Activated CD4-positive, alpha-beta T cell treated with anti-CD3 and anti-CD28 coated beads, Interleukin-2, amount 10 ng/mL, durations not matched to agents 7 days and 5 days (primary cell): ENCODE measurements at regions not wholly inside any gene's neighbourhood (a gene's known extent, or its start where the extent isn't known, plus 50 kb on each side); places are given as distances from the start of the nearest gene placed in this dataset.
"Not testable (repeated sequence)": the region's sequence is repeated elsewhere in the genome, so short reads cannot be mapped to it uniquely, and the experiment has no call there.

Source experiments
- CTCF ChIA-PET: fragments of 350-600 bp; sonication (Branson Sonifier 250); formaldehyde crosslinking; loops from one replicate; lab custom pipeline; 2021; ENCODE audit warnings: antibody characterized with exemption; lab: Charles Lee
- POLR2A ChIA-PET: fragments of 350-600 bp; sonication (Branson Sonifier 250); formaldehyde crosslinking; loops from one replicate; lab custom pipeline; 2021; ENCODE audit warnings: antibody characterized with exemption; lab: Charles Lee
- DNase-seq: peaks from one replicate; pipeline ENCODE4 v3.0.0-alpha.2; 2020
- H3K27ac Mint-ChIP-seq: one replicate; pipeline ENCODE4 v1.8.0; 2021; ENCODE audit warnings: mild to moderate bottlenecking, moderate library complexity, mixed read lengths
- H3K27me3 Mint-ChIP-seq: one replicate; pipeline ENCODE4 v1.8.0; 2021; ENCODE audit warnings: mixed read lengths
- H3K36me3 Mint-ChIP-seq: one replicate; pipeline ENCODE4 v1.8.0; 2021; ENCODE audit warnings: low read depth, mixed read lengths
- H3K4me1 Mint-ChIP-seq: one replicate; pipeline ENCODE4 v1.8.0; 2021; ENCODE audit warnings: mixed read lengths
- H3K4me3 Mint-ChIP-seq: one replicate; pipeline ENCODE4 v1.8.0; 2021; ENCODE audit warnings: mild to moderate bottlenecking, moderate library complexity, mixed read lengths
- H3K9me3 Mint-ChIP-seq: one replicate; pipeline ENCODE4 v1.8.0; 2021; ENCODE audit warnings: mixed read lengths

- Mint-ChIP-seq H3K9me3 (no peaks in the 10 kb centered on the region), H3K4me3 (no peak overlapping the region), H3K36me3 (no peaks in the 10 kb centered on the region), H3K27ac (no peak overlapping the region), H3K4me1 (no peaks in the 10 kb centered on the region), H3K27me3 (no peaks in the 10 kb centered on the region)
- POLR2A ChIA-PET: no interaction called here
- no peak for DNase-seq
- CTCF ChIA-PET: no interaction called here
Measured at GRCh38 chr11:101835506-101836063, 79.2 kb upstream of the CEP126 start.

DNA sequence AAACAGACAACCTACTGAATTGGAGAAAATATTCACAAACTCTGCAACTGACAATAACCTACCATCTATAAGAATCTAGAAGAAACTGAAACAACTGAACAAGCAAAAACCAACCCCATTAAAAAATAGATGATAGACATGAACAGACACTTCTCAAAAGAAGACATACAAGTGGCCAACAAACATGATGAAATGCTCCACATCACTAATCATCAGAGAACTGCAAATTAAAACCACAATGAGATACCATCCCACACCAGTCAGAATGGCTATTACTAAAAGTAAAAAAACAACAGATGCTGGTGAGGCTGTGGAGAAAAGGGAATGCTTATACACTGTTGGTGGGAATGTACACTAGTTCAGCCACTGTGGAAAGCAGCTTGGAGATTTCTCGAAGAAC lies 84.3 kb upstream of the CEP126 start:
- H3K27ac Mint-ChIP-seq, CTCF ChIA-PET, H3K9me3 Mint-ChIP-seq: not testable (repeated sequence)

GRCh38 chr11:101825531-101825930 lies 89.3 kb upstream of the CEP126 start:
- Mint-ChIP-seq H3K27ac (no peak overlapping the region), H3K9me3 (no peaks in the 10 kb centered on the region), H3K36me3 (no peaks in the 10 kb centered on the region), H3K4me3 (no peak overlapping the region), H3K4me1 (no peaks in the 10 kb centered on the region), H3K27me3 (no peaks in the 10 kb centered on the region)
- POLR2A ChIA-PET: no interaction called here
- DNase-seq: no peak
- CTCF ChIA-PET: no interaction called here

More for the DNA sequence above, 84.3 kb upstream of the CEP126 start:
- POLR2A ChIA-PET, DNase-seq, H3K27me3 Mint-ChIP-seq, H3K4me3 Mint-ChIP-seq, H3K36me3 Mint-ChIP-seq, H3K4me1 Mint-ChIP-seq: not testable (repeated sequence)

- H3K4me1 Mint-ChIP-seq: no peaks in the 10 kb centered on the region
- ChIA-PET CTCF (no interaction called here), POLR2A (no interaction called here)
- no peaks in the 10 kb centered on the region for H3K27me3 Mint-ChIP-seq
- H3K9me3 Mint-ChIP-seq: no peaks in the 10 kb centered on the region
- H3K27ac Mint-ChIP-seq: no peak overlapping the region
- no peak for DNase-seq
- no peak overlapping the region for H3K4me3 Mint-ChIP-seq
- H3K36me3 Mint-ChIP-seq: no peaks in the 10 kb centered on the region
Measured at GRCh38 chr11:101817581-101817980, 97.2 kb upstream of the CEP126 start.

DNA sequence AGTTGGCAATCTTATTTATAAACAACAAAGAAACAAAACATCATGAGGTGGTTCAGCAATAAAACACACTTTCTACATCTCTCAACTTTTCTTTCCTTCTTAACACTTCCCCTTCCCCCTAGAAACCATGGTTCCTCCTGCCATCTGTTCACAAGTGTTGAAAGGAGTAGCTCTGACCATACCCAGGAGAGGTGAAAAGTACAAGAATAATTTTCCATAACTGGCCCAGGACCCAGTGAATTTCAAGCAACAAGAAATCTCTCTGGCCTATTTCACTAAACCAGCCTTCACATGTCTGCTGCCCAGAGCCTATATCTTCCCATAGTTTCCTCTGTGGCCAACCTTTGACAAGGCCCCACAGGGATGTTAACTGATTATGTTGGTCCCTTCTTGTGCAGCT lies 98.2 kb upstream of the CEP126 start:
- Mint-ChIP-seq H3K9me3 (peaks cover 3% of the 10 kb centered on the region), H3K36me3 (no peaks in the 10 kb centered on the region), H3K4me3 (no peak overlapping the region), H3K27ac (no peak overlapping the region), H3K27me3 (no peaks in the 10 kb centered on the region), H3K4me1 (no peaks in the 10 kb centered on the region)
- no peak for DNase-seq
- CTCF ChIA-PET: no interaction called here
- POLR2A ChIA-PET: no interaction called here

- no peaks in the 10 kb centered on the region for H3K27me3 Mint-ChIP-seq
Measured at GRCh38 chr11:101812546-101812945, 102.3 kb upstream of the CEP126 start.

GRCh38 chr11:101810546-101810945 lies 104.3 kb upstream of the CEP126 start:
- Mint-ChIP-seq H3K27me3 (no peaks in the 10 kb centered on the region), H3K4me3 (no peak overlapping the region), H3K27ac (no peak overlapping the region), H3K4me1 (no peaks in the 10 kb centered on the region), H3K9me3 (peaks cover 5% of the 10 kb centered on the region), H3K36me3 (no peaks in the 10 kb centered on the region)
- CTCF ChIA-PET: interaction anchor here (0.6 kb wide), 1 partner anchor 14 kb away, joined by 3 read pairs; no protein-coding TSS in a partner anchor
- POLR2A ChIA-PET: no interaction called here
- DNase-seq: no peak

More at GRCh38 chr11:101812546-101812945, 102.3 kb upstream of the CEP126 start:
- ChIA-PET CTCF (no interaction called here), POLR2A (no interaction called here)
- DNase-seq: no peak
- H3K36me3 Mint-ChIP-seq: no peaks in the 10 kb centered on the region
- peaks cover 5% of the 10 kb centered on the region for H3K9me3 Mint-ChIP-seq
- no peak overlapping the region for H3K4me3 Mint-ChIP-seq
- no peaks in the 10 kb centered on the region for H3K4me1 Mint-ChIP-seq
- no peak overlapping the region for H3K27ac Mint-ChIP-seq

GRCh38 chr11:101807531-101807930 lies 107.3 kb upstream of the CEP126 start:
- no peaks in the 10 kb centered on the region for H3K36me3 Mint-ChIP-seq
- POLR2A ChIA-PET: no interaction called here

GRCh38 chr11:101803651-101804050 lies 111.2 kb upstream of the CEP126 start:
- ChIA-PET CTCF (no interaction called here), POLR2A (no interaction called here)
- H3K4me3 Mint-ChIP-seq: no peak overlapping the region
- no peak for DNase-seq
- H3K27ac Mint-ChIP-seq: no peak overlapping the region
- peaks cover 2% of the 10 kb centered on the region for H3K9me3 Mint-ChIP-seq
- H3K27me3 Mint-ChIP-seq: no peaks in the 10 kb centered on the region
- H3K4me1 Mint-ChIP-seq: no peaks in the 10 kb centered on the region
- no peaks in the 10 kb centered on the region for H3K36me3 Mint-ChIP-seq

More at GRCh38 chr11:101807531-101807930, 107.3 kb upstream of the CEP126 start:
- H3K27me3 Mint-ChIP-seq: no peaks in the 10 kb centered on the region
- no peak overlapping the region for H3K4me3 Mint-ChIP-seq
- peaks cover 5% of the 10 kb centered on the region for H3K9me3 Mint-ChIP-seq
- H3K27ac Mint-ChIP-seq: no peak overlapping the region
- H3K4me1 Mint-ChIP-seq: no peaks in the 10 kb centered on the region
- CTCF ChIA-PET: no interaction called here
- no peak for DNase-seq

DNA sequence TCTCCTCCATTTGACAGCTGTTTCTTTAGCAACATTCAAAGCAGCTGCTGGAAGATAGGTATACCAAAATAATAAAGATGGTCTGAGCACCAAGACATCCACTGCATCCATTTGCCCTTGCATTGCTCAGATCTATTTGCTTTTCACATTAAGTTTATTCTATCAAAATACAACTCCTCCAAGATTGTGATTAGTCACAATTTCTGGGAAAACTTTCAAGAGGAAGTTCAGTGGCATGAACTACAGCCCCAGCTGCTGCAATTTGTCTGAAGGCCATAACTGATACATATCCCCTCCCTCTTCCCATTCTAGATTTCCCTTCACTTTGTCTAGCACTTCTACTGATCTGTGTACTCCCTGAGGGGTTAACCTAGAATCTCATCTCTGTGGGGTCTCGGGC lies 117.5 kb upstream of the CEP126 start:
- DNase-seq: no peak
- CTCF ChIA-PET: no interaction called here
- H3K27ac Mint-ChIP-seq: no peak overlapping the region
- H3K27me3 Mint-ChIP-seq: no peaks in the 10 kb centered on the region
- no peaks in the 10 kb centered on the region for H3K4me1 Mint-ChIP-seq
- no peak overlapping the region for H3K4me3 Mint-ChIP-seq
- no peaks in the 10 kb centered on the region for H3K36me3 Mint-ChIP-seq
- POLR2A ChIA-PET: no interaction called here
- peaks cover 2% of the 10 kb centered on the region for H3K9me3 Mint-ChIP-seq

- H3K9me3 Mint-ChIP-seq: no peaks in the 10 kb centered on the region
- POLR2A ChIA-PET: no interaction called here
- CTCF ChIA-PET: no interaction called here
- no peak overlapping the region for H3K27ac Mint-ChIP-seq
- no peaks in the 10 kb centered on the region for H3K4me1 Mint-ChIP-seq
- H3K36me3 Mint-ChIP-seq: no peaks in the 10 kb centered on the region
- H3K4me3 Mint-ChIP-seq: no peak overlapping the region
- no peak for DNase-seq
- no peaks in the 10 kb centered on the region for H3K27me3 Mint-ChIP-seq
Measured at GRCh38 chr11:101792814-101793213, 122.0 kb upstream of the CEP126 start.

DNA sequence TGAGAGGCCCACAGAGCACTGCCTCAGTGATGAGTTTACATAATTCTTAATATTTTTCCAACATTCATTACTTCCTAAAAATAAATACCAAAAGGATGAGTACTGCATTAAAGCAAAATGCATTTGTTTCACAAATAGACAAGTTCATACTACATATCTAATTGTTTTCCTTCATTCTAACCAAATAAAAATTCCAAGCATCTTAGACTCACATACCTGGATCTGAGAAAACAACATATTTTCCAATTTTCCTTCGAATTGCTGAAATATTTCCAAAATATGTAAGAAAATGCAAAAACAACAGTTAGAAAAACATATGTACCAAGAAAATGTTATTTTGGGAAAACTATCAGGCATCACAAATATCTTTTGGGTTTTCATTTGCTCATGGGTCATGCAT lies 127.9 kb upstream of the CEP126 start:
- POLR2A ChIA-PET: no interaction called here
- no peak for DNase-seq
- Mint-ChIP-seq H3K36me3 (no peaks in the 10 kb centered on the region), H3K27ac (no peak overlapping the region), H3K4me3 (no peak overlapping the region), H3K27me3 (no peaks in the 10 kb centered on the region), H3K4me1 (no peaks in the 10 kb centered on the region), H3K9me3 (no peaks in the 10 kb centered on the region)
- CTCF ChIA-PET: interaction anchor here (1.2 kb wide), 1 partner anchor 12 kb away, joined by 3 read pairs; no protein-coding TSS in a partner anchor

GRCh38 chr11:101786421-101786820 lies 128.4 kb upstream of the CEP126 start:
- Mint-ChIP-seq H3K27ac (no peak overlapping the region), H3K27me3 (no peaks in the 10 kb centered on the region), H3K4me3 (no peak overlapping the region), H3K4me1 (no peaks in the 10 kb centered on the region), H3K36me3 (no peaks in the 10 kb centered on the region), H3K9me3 (no peaks in the 10 kb centered on the region)
- ChIA-PET CTCF (no interaction called here), POLR2A (no interaction called here)
- DNase-seq: no peak

- H3K36me3 Mint-ChIP-seq, H3K9me3 Mint-ChIP-seq, POLR2A ChIA-PET, DNase-seq, H3K27me3 Mint-ChIP-seq, H3K4me3 Mint-ChIP-seq, CTCF ChIA-PET, H3K4me1 Mint-ChIP-seq, H3K27ac Mint-ChIP-seq: not testable (repeated sequence)
Measured at GRCh38 chr11:101779167-101779566, 135.6 kb upstream of the CEP126 start.
